HCT116 (cell line): ENCODE measurements at regions not wholly inside any gene's neighbourhood (a gene's known extent, or its start where the extent isn't known, plus 50 kb on each side); places are given as distances from the start of the nearest gene placed in this dataset.

ENCODE experiments used
- ATAC-seq: fragments of 200-7000 bp; cut with Tn5 transposase; 2 replicates; pipeline ENCODE4 v1.9.1; 2020; ENCODE audit warnings: mild to moderate bottlenecking, moderate library complexity
- BruUV-seq: library from RNA; stranded (reverse); fragments of 400-500 nt; replicated peaks from 2 replicates; lab custom pipeline; 2021; lab: Mats Ljungman, UMichigan
- CTCF ChIA-PET: fragments of 300-600 bp; sonication (Branson Sonifier 250); formaldehyde crosslinking; loops from one replicate; lab custom pipeline; 2021; ENCODE audit warnings: antibody characterized with exemption; lab: Charles Lee
- POLR2A ChIA-PET: fragments of 300-600, 350-600 bp; sonication (Branson Sonifier 250); formaldehyde crosslinking; loops from one replicate; lab custom pipeline; 2021; ENCODE audit warnings: antibody characterized with exemption; lab: Charles Lee
- RAD21 ChIA-PET, 2 experiments: fragments of 300-600 bp; sonication (Branson Sonifier 250); formaldehyde crosslinking; loops; one replicate each; lab custom pipeline; 2023; ENCODE audit warnings: low total read pairs in 2 of 2; ENCODE audit not compliant: uncharacterized antibody in 2 of 2, unreplicated experiment in 2 of 2, low non-redundant PET in 1 of 2; lab: Charles Lee
- DNase-seq: peaks from one replicate; pipeline ENCODE4 v3.0.0-alpha.2; 2010; ENCODE audit warnings: low read depth, low spot score
- H2AFZ ChIP-seq: fragments of 200-600 bp; shearing (Covaris generic), sonication (generic); 2 replicates; pipeline ENCODE4 v1.6.1; 2017; ENCODE audit warnings: low read depth, mixed run types, mixed read lengths, antibody characterized with exemption, low read length; ENCODE audit not compliant: poor library complexity, severe bottlenecking
- H3K27ac ChIP-seq: 2 replicates; pipeline ENCODE4 v1.5.1; 2012; ENCODE audit warnings: low read depth, low read length
- H3K27me3 ChIP-seq: fragments of 200-600 bp; sonication (generic); 2 replicates; pipeline ENCODE4 v1.6.1; 2016; ENCODE audit warnings: mixed run types, low read length, mixed read lengths; ENCODE audit not compliant: insufficient read depth
- H3K36me3 ChIP-seq, 2 experiments: fragments of 200-500 bp in 1 of 2; fragments of 200-600 bp in 1 of 2; sonication (Bioruptor generic) in 1 of 2; sonication (generic) in 1 of 2; 2 replicates each; pipeline versions ENCODE4 v1.5.1 to v1.6.1; 2014 to 2016; ENCODE audit warnings: low read length in 2 of 2, inconsistent platforms in 1 of 2, mixed read lengths in 1 of 2, mixed run types in 1 of 2; ENCODE audit not compliant: insufficient read depth in 2 of 2, control insufficient read depth in 1 of 2
- H3K4me1 ChIP-seq, 2 experiments: fragments of 200-600 bp in 1 of 2; sonication (generic) in 1 of 2; 2 replicates each; pipeline versions ENCODE4 v1.5.1 to v1.6.1; 2012 to 2017; ENCODE audit warnings: low read length in 2 of 2, inconsistent platforms in 1 of 2, mild to moderate bottlenecking in 1 of 2, mixed read lengths in 1 of 2, mixed run types in 1 of 2, moderate library complexity in 1 of 2; ENCODE audit not compliant: insufficient read depth in 2 of 2, control insufficient read depth in 1 of 2
- H3K4me2 ChIP-seq: fragments of 200-600 bp; sonication (generic); 2 replicates; pipeline ENCODE4 v1.6.1; 2017; ENCODE audit warnings: mixed run types, low read length, mixed read lengths
- H3K4me3 ChIP-seq, 2 experiments: fragments of 200-600 bp in 1 of 2; sonication (generic) in 1 of 2; replicated peaks in 1 of 2; 2 replicates each; pipeline ENCODE4 v1.5.1; 2011 to 2016; ENCODE audit warnings: low read length in 2 of 2, control low read depth in 1 of 2, low read depth in 1 of 2, mild to moderate bottlenecking in 1 of 2, mixed read lengths in 1 of 2, mixed run types in 1 of 2
- H3K79me2 ChIP-seq: fragments of 200-600 bp; sonication (generic); 2 replicates; pipeline ENCODE4 v1.6.1; 2017; ENCODE audit warnings: mild to moderate bottlenecking, mixed run types, low read length, moderate library complexity, mixed read lengths; ENCODE audit not compliant: insufficient read depth
- H3K9ac ChIP-seq: fragments of 200-600 bp; sonication (generic); 2 replicates; pipeline ENCODE4 v1.6.1; 2016; ENCODE audit warnings: low read length, mixed read lengths
- H3K9me2 ChIP-seq: fragments of 200-600 bp; sonication (generic), shearing (Covaris generic); 2 replicates; pipeline ENCODE4 v1.6.1; 2017; ENCODE audit warnings: mixed run types, mild to moderate bottlenecking, moderate library complexity; ENCODE audit not compliant: insufficient read depth
- H3K9me3 ChIP-seq, 2 experiments: fragments of 200-500 bp in 1 of 2; fragments of 200-600 bp in 1 of 2; sonication (Bioruptor generic) in 1 of 2; sonication (generic) in 1 of 2; 2 replicates each; pipeline ENCODE4 v1.6.1; 2014 to 2017; ENCODE audit warnings: low read length in 2 of 2, mixed read lengths in 2 of 2, inconsistent platforms in 1 of 2, low read depth in 1 of 2, mild to moderate bottlenecking in 1 of 2, mixed run types in 1 of 2, moderate library complexity in 1 of 2; ENCODE audit not compliant: control insufficient read depth in 1 of 2, insufficient read depth in 1 of 2
- H4K20me1 ChIP-seq: fragments of 200-600 bp; sonication (generic), shearing (Covaris generic); 2 replicates; pipeline ENCODE4 v1.6.1; 2017; ENCODE audit warnings: mixed run types, mild to moderate bottlenecking, moderate library complexity; ENCODE audit not compliant: insufficient read depth
- ATF3 ChIP-seq: IDR thresholded peaks from 2 replicates; pipeline ENCODE4 v1.6.1; 2012
- CEBPB ChIP-seq: IDR thresholded peaks from 2 replicates; pipeline ENCODE4 v1.6.1; 2012; ENCODE audit warnings: low read depth
- CTCF ChIP-seq, 3 experiments: fragments of 200-600 bp in 1 of 3; sonication (generic) in 1 of 3; IDR thresholded peaks in 2 of 3; conservative IDR thresholded peaks in 1 of 3; 2 replicates each; pipeline ENCODE4 v1.5.1; 2012 to 2017; ENCODE audit warnings: low read depth in 2 of 3, low read length in 2 of 3, antibody characterized with exemption in 1 of 3, borderline replicate concordance in 1 of 3, control low read depth in 1 of 3, mild to moderate bottlenecking in 1 of 3, mixed read lengths in 1 of 3, mixed run types in 1 of 3, moderate library complexity in 1 of 3; ENCODE audit not compliant: insufficient read depth in 1 of 3
- EGR1 ChIP-seq: IDR thresholded peaks from 2 replicates; pipeline ENCODE4 v1.6.1; 2012; ENCODE audit warnings: low read depth
- JUND ChIP-seq: IDR thresholded peaks from 2 replicates; pipeline ENCODE4 v1.6.1; 2012
- POLR2A ChIP-seq: IDR thresholded peaks from 2 replicates; pipeline ENCODE4 v1.7.0; 2011; ENCODE audit warnings: borderline replicate concordance; ENCODE audit not compliant: insufficient read depth, insufficient read length; ENCODE audit errors: extremely low read depth
- RAD21 ChIP-seq: IDR thresholded peaks from 2 replicates; pipeline ENCODE4 v1.6.1; 2012; ENCODE audit warnings: low read depth, mild to moderate bottlenecking
- REST ChIP-seq: IDR thresholded peaks from 2 replicates; pipeline ENCODE4 v1.6.1; 2012; ENCODE audit warnings: low read depth
- SIN3A ChIP-seq: IDR thresholded peaks from 2 replicates; pipeline ENCODE4 v1.6.1; 2012; ENCODE audit warnings: low read depth
- YY1 ChIP-seq: IDR thresholded peaks from 2 replicates; pipeline ENCODE4 v1.6.1; 2011; ENCODE audit warnings: low read length, low read depth, moderate library complexity, mild to moderate bottlenecking; ENCODE audit not compliant: insufficient replicate concordance; ENCODE audit errors: extremely low read depth
- ZFX ChIP-seq: fragments of 450-650 bp; IDR thresholded peaks from 2 replicates; pipeline ENCODE4 v1.6.1; 2017
- ZNF274 ChIP-seq: fragments of 200-500 bp; sonication (Bioruptor generic); IDR thresholded peaks from 2 replicates; pipeline ENCODE4 v1.6.1; 2014; ENCODE audit warnings: mild to moderate bottlenecking, low read depth, low read length, inconsistent platforms
- intact Hi-C: fragments of 100-400 bp; cut with micrococcal nuclease; formaldehyde crosslinking; loops from 2 replicates; pipeline ENCODE4 v1.10.0; 2022
- TF ChIP-seq, protein P1 (sequence below): IDR thresholded peaks from 2 replicates; pipeline ENCODE4 v1.6.1; 2012

GRCh38 chr1:20411196-20411980 lies 74.6 kb downstream of the CAMK2N1 start (continued):
- TF ChIP-seq CTCF (IDR thresholded peaks at IDR 0.05 in 2 of 3, conservative IDR thresholded peaks at IDR 0.05 in 1 of 3; ENCODE audit: borderline replicate concordance in 1 of 3, insufficient read depth in 1 of 3, low read depth in 2 of 3, low read length in 2 of 3): no peak

DNA sequence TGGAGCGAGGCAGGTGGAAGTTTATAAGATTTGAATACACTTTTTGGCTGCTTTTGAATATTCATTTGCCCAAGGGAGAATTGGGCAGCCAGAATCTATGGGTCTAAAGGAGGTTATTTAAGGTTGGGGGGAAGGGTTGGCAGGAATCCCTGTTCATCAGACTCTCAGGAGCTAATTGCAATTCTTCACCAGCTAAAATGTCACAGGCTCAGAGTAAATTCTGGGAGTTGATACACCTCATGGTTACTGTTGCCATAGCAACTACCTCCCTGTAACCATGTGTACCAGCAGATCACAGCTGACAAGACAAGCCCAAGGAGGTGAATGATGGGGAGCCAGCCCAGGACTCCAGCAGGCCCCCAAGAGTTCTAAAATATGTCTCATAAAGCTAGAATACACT lies 75.5 kb downstream of the CAMK2N1 start:
- RAD21 ChIA-PET: no interaction called here
- H3K4me3 ChIP-seq: no peak overlapping the region
- ATAC-seq (no peak), DNase-seq (no peak)
- intact Hi-C loops: no loop called here
- POLR2A ChIA-PET: no interaction called here
- no peaks in the 10 kb centered on the region for H3K36me3 ChIP-seq
- H3K9ac ChIP-seq: no peak overlapping the region
- H4K20me1 ChIP-seq: no peaks in the 10 kb centered on the region
- CTCF ChIA-PET: interaction anchor here (0.9 kb wide), 1 partner anchor 49 kb away, joined by 3 read pairs; no protein-coding TSS in a partner anchor
- H3K27ac ChIP-seq: no peak overlapping the region
- no peak overlapping the region for H2AFZ ChIP-seq
- H3K27me3 ChIP-seq: no peaks in the 10 kb centered on the region
- peak overlapping the region; percentile 62; the same call in 1 of the 2 replicates for H3K4me2 ChIP-seq
- no peaks in the 10 kb centered on the region for H3K9me2 ChIP-seq
- peaks cover 0 to 12% of the 10 kb centered on the region in 2 experiments; a peak in 2 of 4 replicates for H3K4me1 ChIP-seq
- no TSS peak for BruUV-seq
- H3K79me2 ChIP-seq: no peaks in the 10 kb centered on the region
- no peaks in the 10 kb centered on the region for H3K9me3 ChIP-seq
- TF ChIP-seq JUND (no peak), POLR2A (no peak), REST (no peak), CTCF (IDR thresholded peaks at IDR 0.05 in 2 of 3, conservative IDR thresholded peaks at IDR 0.05 in 1 of 3; ENCODE audit: borderline replicate concordance in 1 of 3, insufficient read depth in 1 of 3, low read depth in 2 of 3, low read length in 2 of 3) (no peak), ATF3 (no peak), RAD21 (no peak), EGR1 (no peak), ZNF274 (no peak), CEBPB (no peak), ZFX (no peak), YY1 (no peak), SIN3A (no peak)
- TF ChIP-seq, protein P1, sequence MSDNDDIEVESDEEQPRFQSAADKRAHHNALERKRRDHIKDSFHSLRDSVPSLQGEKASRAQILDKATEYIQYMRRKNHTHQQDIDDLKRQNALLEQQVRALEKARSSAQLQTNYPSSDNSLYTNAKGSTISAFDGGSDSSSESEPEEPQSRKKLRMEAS: no peak
